Dendritic cell treated with granulocyte-macrophage colony-stimulating factor and Interleukin-4, amounts not matched to agents 40 ng/mL and 50 ng/mL, for 4 days (primary cell): ENCODE measurements at regions not wholly inside any gene's neighbourhood (a gene's known extent, or its start where the extent isn't known, plus 50 kb on each side); places are given as distances from the start of the nearest gene placed in this dataset.
"Not testable (repeated sequence)": the region's sequence is repeated elsewhere in the genome, so short reads cannot be mapped to it uniquely, and the experiment has no call there.

ENCODE experiments used
- H3K27ac Mint-ChIP-seq: one replicate; pipeline ENCODE4 v1.8.0; 2022; ENCODE audit warnings: mild to moderate bottlenecking, mixed read lengths
- H3K27me3 Mint-ChIP-seq: one replicate; pipeline ENCODE4 v1.8.0; 2022; ENCODE audit warnings: mild to moderate bottlenecking, mixed read lengths
- H3K36me3 Mint-ChIP-seq: one replicate; pipeline ENCODE4 v1.8.0; 2022; ENCODE audit warnings: low read depth, mixed read lengths
- H3K4me1 Mint-ChIP-seq: one replicate; pipeline ENCODE4 v1.8.0; 2022; ENCODE audit warnings: low read depth, mixed read lengths
- H3K4me3 Mint-ChIP-seq: one replicate; pipeline ENCODE4 v1.8.0; 2022; ENCODE audit warnings: mild to moderate bottlenecking, moderate library complexity, mixed read lengths
- H3K9me3 Mint-ChIP-seq: one replicate; pipeline ENCODE4 v1.8.0; 2022; ENCODE audit warnings: mixed read lengths
- intact Hi-C: fragments of 100-400 bp; cut with micrococcal nuclease; formaldehyde crosslinking; loops from one replicate; pipeline ENCODE4 v1.15.0; 2022

DNA sequence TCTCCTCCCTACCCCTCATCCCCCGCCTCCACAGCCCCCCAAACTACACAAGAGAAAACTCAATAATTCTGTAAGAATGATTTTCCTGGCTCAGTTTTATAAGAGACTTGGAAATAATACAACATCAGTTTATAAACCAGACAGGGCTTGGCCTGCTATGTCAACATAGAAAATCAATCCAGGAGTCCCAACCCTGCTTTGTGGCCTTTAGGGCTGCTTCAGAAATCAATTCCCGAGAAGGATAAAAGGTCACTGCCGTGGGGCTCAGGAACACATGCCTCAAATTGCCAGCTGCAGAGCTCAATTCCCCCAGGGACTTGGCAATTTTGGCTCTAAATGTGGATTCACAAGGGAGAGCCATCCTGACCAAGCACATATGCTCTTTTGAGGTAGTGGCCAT lies 520.8 kb downstream of the TTLL7 start:
- H3K27ac Mint-ChIP-seq, H3K4me3 Mint-ChIP-seq, H3K36me3 Mint-ChIP-seq, H3K27me3 Mint-ChIP-seq, intact Hi-C loops, H3K4me1 Mint-ChIP-seq: not testable (repeated sequence)
- H3K9me3 Mint-ChIP-seq = peaks cover 34% of the 10 kb centered on the region

DNA sequence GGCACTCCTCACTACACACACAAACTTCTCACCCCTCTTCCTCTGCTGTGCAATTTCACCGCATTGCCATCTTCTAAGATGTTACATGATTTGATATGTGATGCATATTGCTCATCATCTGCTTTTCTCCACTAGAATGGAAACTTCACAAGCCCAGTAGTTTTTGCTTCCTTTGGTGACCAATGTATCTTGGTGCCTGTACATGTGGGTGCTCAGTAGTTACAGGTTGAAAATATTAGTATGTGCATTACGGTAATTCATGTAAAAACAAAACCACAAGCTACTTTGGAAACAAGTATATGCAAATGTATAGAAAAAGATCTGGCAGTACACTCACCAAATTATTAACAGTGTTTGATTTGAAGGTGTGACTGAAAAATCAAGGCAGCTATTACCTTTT lies 522.4 kb downstream of the TTLL7 start:
- H3K4me1 Mint-ChIP-seq, H3K4me3 Mint-ChIP-seq, H3K27me3 Mint-ChIP-seq, H3K27ac Mint-ChIP-seq, intact Hi-C loops, H3K36me3 Mint-ChIP-seq: not testable (repeated sequence)
- H3K9me3 Mint-ChIP-seq = peaks cover 28% of the 10 kb centered on the region

DNA sequence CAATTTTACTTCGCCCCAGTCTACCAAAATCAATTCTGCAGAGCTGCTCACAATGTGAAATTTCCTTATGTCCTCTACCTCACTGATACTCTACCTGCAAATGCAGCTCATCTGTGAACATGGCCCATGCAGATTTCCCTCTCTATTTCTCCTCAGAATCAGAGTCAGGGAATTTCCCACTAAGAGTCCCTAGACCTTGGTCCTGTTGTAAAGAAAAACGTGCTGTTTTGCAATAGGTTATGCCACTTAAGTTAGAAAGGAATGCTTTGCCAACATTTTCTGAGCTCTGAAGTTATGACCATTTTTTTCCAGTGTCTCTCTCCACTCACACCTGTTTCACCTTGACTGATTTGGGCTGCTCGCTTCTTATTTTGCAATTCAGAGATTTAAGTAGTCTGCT lies 524.0 kb downstream of the TTLL7 start:
- peaks cover 12% of the 10 kb centered on the region for H3K9me3 Mint-ChIP-seq
- H3K4me1 Mint-ChIP-seq, H3K27me3 Mint-ChIP-seq, H3K4me3 Mint-ChIP-seq, H3K36me3 Mint-ChIP-seq, intact Hi-C loops, H3K27ac Mint-ChIP-seq: not testable (repeated sequence)

DNA sequence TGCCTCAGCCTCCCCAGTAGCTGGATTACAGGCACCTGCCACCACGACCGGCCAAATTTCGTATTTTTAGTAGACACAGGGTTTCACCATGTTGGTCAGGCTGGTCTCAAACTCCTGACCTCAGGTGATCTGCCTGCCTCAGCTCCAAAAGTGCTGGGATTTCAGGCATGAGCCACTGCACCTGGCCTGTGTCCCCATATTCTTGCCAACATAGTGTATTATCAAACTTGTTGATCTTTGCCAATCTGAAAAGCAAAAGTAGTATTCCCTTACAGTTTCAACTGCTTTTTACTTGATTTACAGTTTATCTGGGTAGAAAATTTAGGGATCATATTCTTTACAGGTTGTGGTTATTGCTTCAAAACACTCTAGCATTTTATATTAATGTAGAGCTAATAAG lies 524.9 kb downstream of the TTLL7 start:
- H3K4me3 Mint-ChIP-seq, H3K9me3 Mint-ChIP-seq, H3K36me3 Mint-ChIP-seq: not testable (repeated sequence)

DNA sequence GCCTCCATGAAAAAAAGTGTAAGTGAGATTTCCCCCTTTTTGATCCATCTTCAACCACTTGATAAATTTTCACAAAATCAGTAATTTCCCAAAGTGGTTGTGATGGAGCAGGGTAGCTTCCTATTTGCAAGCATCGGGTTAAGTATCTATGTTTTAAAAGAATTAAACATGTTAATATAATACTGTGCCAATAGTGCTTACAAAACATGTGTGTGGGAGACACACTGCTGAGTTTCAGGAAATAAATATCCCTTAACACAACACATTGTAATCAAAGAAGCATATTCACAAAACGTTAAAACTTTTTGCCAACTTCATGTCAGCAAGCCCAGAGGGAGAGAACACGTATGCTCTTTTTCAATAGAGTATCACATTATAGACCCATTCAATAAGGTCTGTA lies 526.9 kb downstream of the TTLL7 start:
- H3K4me1 Mint-ChIP-seq, H3K4me3 Mint-ChIP-seq, H3K36me3 Mint-ChIP-seq, H3K27me3 Mint-ChIP-seq, intact Hi-C loops, H3K9me3 Mint-ChIP-seq, H3K27ac Mint-ChIP-seq: not testable (repeated sequence)

More for the DNA sequence above, 524.9 kb downstream of the TTLL7 start:
- intact Hi-C loops, H3K27ac Mint-ChIP-seq, H3K4me1 Mint-ChIP-seq, H3K27me3 Mint-ChIP-seq: not testable (repeated sequence)

DNA sequence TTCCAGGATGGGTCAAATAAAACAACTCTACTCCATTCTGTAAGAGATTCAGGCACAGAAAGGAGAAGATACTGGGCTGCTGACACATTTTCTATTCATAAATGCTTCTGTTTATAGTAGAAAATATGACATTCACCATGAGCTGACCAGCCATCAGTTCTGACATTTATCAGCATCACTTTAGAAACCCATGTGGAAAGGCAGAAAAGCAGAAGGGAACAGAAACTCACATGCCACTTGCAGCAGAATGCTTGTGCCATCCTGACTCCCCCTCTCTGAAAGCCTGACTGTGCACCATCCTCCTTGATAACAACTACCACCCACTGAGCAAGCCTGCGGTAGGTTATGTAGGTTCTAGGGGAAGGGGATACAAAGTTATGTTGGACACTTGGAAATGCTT lies 527.7 kb downstream of the TTLL7 start:
- H3K27me3 Mint-ChIP-seq, H3K4me3 Mint-ChIP-seq, H3K36me3 Mint-ChIP-seq, H3K9me3 Mint-ChIP-seq, intact Hi-C loops, H3K27ac Mint-ChIP-seq, H3K4me1 Mint-ChIP-seq: not testable (repeated sequence)

DNA sequence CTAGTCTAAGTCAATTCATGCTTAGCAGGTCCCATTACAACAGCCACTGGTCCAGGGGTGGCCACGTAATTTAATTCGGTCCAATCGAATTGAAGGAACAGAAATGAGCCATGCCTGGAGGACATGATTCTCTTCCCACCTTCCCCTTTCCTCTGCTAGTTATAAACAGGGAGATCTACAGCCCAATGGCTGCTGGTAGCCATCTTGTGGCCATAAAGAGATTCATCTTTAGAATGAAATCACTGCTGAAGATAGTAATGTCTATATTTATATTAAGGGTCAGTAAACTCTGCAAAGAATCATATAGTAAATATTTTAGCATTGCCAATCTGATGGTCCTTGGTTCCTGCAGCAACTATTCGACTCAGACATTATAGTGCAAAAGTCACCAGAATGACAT lies 530.6 kb downstream of the TTLL7 start:
- H3K4me1 Mint-ChIP-seq, H3K27ac Mint-ChIP-seq, H3K9me3 Mint-ChIP-seq, H3K36me3 Mint-ChIP-seq, H3K4me3 Mint-ChIP-seq, H3K27me3 Mint-ChIP-seq, intact Hi-C loops: not testable (repeated sequence)

DNA sequence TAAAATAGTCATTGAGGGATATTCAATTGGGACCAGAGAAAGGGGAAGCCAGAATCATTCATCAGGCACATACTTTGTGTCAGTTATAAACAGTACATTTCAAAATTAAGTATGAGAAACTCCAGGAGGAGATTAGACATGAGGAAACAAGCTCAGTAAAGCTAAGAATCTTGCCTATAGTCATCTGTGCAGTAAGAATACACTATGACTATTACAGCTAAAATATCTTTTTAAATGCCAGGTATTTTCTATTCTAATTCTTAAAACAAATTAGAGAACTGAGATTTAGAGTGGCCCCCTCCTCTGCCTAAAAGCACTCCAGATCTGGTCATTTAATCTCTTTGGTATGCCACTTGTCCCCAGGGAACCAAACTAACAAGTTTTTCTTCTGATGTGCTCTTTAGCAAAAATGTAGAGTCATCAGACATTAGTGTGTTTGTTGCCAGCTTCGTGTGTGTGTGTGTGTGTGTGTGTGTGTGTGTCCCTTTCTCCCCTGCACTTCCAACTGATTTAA lies 541.1 kb downstream of the TTLL7 start:
- H3K4me1 Mint-ChIP-seq, H3K27ac Mint-ChIP-seq, H3K36me3 Mint-ChIP-seq, H3K9me3 Mint-ChIP-seq, H3K27me3 Mint-ChIP-seq, H3K4me3 Mint-ChIP-seq, intact Hi-C loops: not testable (repeated sequence)

DNA sequence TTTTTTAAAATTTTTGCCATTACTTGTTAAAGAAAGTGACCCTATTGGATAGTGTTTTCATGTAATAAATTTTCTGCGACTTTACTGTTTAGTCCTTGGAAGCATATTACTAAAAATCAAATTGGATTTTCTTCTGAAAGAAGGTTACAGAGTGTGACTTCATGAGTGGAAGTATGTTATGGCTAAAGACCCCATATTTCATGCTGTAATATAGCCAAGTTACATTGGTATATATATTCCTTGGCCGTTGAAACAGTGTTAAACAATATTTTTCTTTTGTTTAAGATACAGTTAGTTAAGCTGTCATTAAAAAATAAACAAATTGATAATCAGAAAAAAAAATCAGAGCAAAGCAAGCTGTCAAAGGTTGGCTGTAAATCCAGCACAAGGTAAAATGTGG lies 541.7 kb downstream of the TTLL7 start:
- H3K27me3 Mint-ChIP-seq, H3K36me3 Mint-ChIP-seq, intact Hi-C loops, H3K27ac Mint-ChIP-seq, H3K4me1 Mint-ChIP-seq, H3K9me3 Mint-ChIP-seq, H3K4me3 Mint-ChIP-seq: not testable (repeated sequence)

DNA sequence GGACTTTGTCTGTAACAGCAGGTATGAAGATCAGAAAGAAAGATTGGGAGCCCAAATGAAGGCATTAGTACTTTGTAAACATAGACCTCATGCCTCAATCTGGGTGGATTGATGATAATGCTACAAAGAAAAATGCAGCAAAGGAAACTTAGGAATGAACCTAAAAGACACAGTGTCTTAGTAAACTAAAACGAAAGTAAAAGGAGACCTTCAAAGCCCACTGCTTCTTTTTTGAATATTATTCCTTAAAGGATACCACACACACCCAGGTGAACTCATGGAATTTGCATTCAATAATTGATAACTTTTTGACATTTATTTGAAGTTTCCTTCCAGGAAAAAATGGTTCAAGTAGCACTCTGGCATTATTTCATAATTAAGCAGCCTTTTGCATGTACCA lies 543.2 kb downstream of the TTLL7 start:
- H3K27me3 Mint-ChIP-seq, H3K27ac Mint-ChIP-seq, H3K4me3 Mint-ChIP-seq, H3K4me1 Mint-ChIP-seq, H3K9me3 Mint-ChIP-seq, intact Hi-C loops, H3K36me3 Mint-ChIP-seq: not testable (repeated sequence)

DNA sequence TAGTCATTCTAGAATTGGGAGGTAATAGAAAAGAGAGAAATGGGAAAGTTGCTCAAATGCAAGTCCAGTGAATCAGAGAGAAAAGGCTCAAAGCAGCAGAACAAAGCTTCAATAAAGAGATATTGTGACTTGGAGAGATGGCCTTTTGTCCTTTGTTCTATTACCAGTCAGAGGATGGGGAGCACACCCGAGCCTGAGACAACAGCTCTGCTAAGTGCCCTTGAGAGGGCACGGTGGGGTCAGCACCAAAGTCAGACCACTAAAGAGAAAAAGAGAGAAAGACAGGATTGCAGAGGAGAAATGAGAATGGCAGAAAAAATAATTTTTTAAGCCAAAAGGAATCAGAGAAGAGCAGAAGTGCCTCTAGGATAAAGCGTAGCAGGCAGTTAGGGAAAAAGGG lies 553.1 kb downstream of the TTLL7 start:
- not testable (repeated sequence) for H3K9me3 Mint-ChIP-seq, H3K27ac Mint-ChIP-seq, H3K27me3 Mint-ChIP-seq

DNA sequence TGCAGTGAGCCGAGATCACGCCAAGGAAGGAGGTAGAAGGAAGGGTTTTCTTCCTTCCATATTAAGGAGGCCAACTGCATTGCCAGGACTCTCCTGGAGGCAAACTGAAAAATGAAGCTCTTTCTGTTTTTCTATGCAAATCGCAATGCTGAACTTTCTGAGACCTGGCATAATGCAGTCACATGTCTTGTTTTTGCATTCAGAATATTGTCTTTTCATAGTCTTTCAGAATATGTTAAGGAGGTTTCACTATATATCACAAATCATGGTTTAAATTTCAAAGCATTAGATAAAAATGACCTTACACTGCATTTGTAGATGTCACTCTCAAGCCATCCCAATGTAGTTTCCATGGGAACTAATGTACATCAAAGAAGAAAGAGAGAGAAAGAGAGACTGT lies 556.5 kb downstream of the TTLL7 start:
- H3K4me1 Mint-ChIP-seq = not testable (repeated sequence)

More for the DNA sequence above, 553.1 kb downstream of the TTLL7 start:
- H3K4me3 Mint-ChIP-seq, H3K36me3 Mint-ChIP-seq, H3K4me1 Mint-ChIP-seq, intact Hi-C loops: not testable (repeated sequence)

DNA sequence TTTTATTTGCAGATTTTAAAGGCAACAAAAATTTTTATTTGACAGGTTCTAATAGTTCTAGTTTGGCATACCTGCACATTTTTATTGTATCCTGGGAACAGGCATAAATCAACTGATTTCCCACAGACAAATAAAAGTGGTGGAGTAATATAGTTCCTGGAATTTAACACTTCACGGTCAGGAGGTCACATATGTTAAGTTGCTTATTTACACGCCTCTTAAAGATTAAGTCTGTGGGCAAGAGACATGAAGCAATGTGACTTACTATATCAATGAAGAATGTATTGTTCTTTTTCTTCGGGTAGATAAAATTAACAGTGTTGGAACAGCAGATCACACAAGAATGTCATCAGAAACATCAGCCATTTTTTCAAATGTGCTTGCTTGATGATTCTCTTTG lies 558.3 kb downstream of the TTLL7 start:
- H3K4me3 Mint-ChIP-seq, H3K36me3 Mint-ChIP-seq, intact Hi-C loops, H3K27me3 Mint-ChIP-seq, H3K27ac Mint-ChIP-seq, H3K4me1 Mint-ChIP-seq, H3K9me3 Mint-ChIP-seq: not testable (repeated sequence)

More for the DNA sequence above, 556.5 kb downstream of the TTLL7 start:
- H3K9me3 Mint-ChIP-seq, H3K27ac Mint-ChIP-seq, H3K36me3 Mint-ChIP-seq, H3K27me3 Mint-ChIP-seq, intact Hi-C loops, H3K4me3 Mint-ChIP-seq: not testable (repeated sequence)

DNA sequence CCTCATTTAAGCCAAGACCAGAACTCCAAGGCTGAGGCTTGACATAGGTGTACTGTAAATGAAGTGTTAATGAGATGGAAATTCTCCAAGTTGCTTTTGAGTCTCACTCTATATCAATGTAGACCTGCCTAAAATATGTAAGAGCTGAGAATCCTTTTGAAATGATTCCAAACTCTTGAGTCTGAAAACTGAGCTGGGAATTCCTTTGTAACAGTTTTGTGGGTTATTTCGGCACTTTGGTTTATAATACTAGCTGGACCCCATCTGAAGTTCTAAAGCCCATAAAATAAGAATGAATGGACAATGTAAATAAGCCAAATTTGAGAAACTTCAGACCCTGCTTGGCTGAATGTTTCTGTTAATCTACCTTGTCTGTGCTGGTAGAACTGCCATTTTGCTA lies 558.9 kb downstream of the TTLL7 start:
- H3K27ac Mint-ChIP-seq, H3K4me3 Mint-ChIP-seq, H3K4me1 Mint-ChIP-seq, intact Hi-C loops, H3K27me3 Mint-ChIP-seq, H3K36me3 Mint-ChIP-seq: not testable (repeated sequence)
- peaks cover 12% of the 10 kb centered on the region for H3K9me3 Mint-ChIP-seq

DNA sequence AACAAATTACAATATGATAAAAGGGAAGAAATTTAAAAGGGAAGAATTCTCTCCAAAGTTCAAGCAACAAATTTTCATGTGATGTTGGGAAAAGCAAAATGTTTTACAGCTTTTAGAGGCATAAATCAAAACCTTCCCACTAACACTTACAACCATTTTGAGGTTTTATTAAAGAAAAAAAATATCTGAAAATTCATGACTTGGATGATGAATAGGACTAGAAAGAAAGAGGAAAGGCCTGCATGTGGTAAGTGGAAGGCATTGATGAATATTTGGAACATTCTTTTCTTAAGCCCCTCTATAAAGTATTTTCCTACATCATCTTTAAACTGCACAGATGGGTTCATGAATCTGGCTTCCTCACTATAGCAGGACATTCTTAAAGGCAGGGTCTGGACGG lies 560.6 kb downstream of the TTLL7 start:
- H3K9me3 Mint-ChIP-seq = peaks cover 19% of the 10 kb centered on the region
- H3K4me1 Mint-ChIP-seq, H3K36me3 Mint-ChIP-seq, H3K27me3 Mint-ChIP-seq, H3K4me3 Mint-ChIP-seq, intact Hi-C loops, H3K27ac Mint-ChIP-seq: not testable (repeated sequence)

DNA sequence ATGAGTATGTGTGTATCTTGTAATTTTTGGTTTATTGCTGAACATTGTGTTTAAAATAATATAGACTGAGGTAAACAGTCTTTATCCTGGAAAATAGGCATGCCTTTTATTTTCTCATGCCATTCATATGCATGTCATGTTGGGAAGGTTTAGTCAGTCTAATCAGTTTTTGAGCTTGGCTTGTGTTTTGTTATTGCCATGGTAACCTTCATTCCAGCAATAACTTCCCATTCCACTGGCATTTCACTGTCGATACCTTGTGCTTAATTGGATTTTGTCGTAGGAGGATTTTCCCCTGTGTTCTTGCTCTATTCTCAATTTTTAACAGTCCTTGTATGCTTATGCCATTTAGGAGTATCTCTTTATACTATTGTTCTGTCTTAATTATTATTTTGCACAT lies 563.6 kb downstream of the TTLL7 start:
- H3K27ac Mint-ChIP-seq, H3K4me3 Mint-ChIP-seq, H3K4me1 Mint-ChIP-seq, intact Hi-C loops, H3K36me3 Mint-ChIP-seq, H3K27me3 Mint-ChIP-seq: not testable (repeated sequence)
- peaks cover 19% of the 10 kb centered on the region for H3K9me3 Mint-ChIP-seq
